HepG2 (cell line): ENCODE measurements at regions not wholly inside any gene's neighbourhood (a gene's known extent, or its start where the extent isn't known, plus 50 kb on each side); places are given as distances from the start of the nearest gene placed in this dataset.

ENCODE experiments used
- AFF4 ChIP-seq: sonication (generic); formaldehyde crosslinking; IDR thresholded peaks from 2 replicates; pipeline ENCODE4 v1.4.0; 2020; ENCODE audit warnings: missing genetic modification reagents
- AHDC1 ChIP-seq: sonication (generic); formaldehyde crosslinking; IDR thresholded peaks from 2 replicates; pipeline ENCODE4 v1.5.1; 2020; ENCODE audit warnings: mild to moderate bottlenecking, missing genetic modification reagents, borderline replicate concordance
- ATAD3A ChIP-seq: sonication (generic); formaldehyde crosslinking; IDR thresholded peaks from 2 replicates; pipeline ENCODE4 v1.4.0; 2020; ENCODE audit warnings: missing genetic modification reagents
- CREB3 ChIP-seq: sonication (generic); formaldehyde crosslinking; IDR thresholded peaks from 2 replicates; pipeline ENCODE4 v1.5.0; 2020; ENCODE audit warnings: missing genetic modification reagents
- DMAP1 ChIP-seq: IDR thresholded peaks from 2 replicates; pipeline ENCODE4 v1.6.1; 2016
- NFYB ChIP-seq: sonication (generic); formaldehyde crosslinking; IDR thresholded peaks from 2 replicates; pipeline ENCODE4 v1.4.0; 2020; ENCODE audit warnings: missing genetic modification reagents
- TF ChIP-seq, protein P1 (sequence below): sonication (generic); formaldehyde crosslinking; conservative IDR thresholded peaks from 2 replicates; pipeline ENCODE4 v1.4.0; 2020; ENCODE audit warnings: mild to moderate bottlenecking, missing genetic modification reagents, moderate library complexity
- TF ChIP-seq, protein P2 (sequence below): IDR thresholded peaks from 2 replicates; pipeline ENCODE4 v1.6.1; 2016; ENCODE audit warnings: missing compliant biosample characterization, missing genetic modification reagents, borderline replicate concordance

- TF ChIP-seq, protein P1, sequence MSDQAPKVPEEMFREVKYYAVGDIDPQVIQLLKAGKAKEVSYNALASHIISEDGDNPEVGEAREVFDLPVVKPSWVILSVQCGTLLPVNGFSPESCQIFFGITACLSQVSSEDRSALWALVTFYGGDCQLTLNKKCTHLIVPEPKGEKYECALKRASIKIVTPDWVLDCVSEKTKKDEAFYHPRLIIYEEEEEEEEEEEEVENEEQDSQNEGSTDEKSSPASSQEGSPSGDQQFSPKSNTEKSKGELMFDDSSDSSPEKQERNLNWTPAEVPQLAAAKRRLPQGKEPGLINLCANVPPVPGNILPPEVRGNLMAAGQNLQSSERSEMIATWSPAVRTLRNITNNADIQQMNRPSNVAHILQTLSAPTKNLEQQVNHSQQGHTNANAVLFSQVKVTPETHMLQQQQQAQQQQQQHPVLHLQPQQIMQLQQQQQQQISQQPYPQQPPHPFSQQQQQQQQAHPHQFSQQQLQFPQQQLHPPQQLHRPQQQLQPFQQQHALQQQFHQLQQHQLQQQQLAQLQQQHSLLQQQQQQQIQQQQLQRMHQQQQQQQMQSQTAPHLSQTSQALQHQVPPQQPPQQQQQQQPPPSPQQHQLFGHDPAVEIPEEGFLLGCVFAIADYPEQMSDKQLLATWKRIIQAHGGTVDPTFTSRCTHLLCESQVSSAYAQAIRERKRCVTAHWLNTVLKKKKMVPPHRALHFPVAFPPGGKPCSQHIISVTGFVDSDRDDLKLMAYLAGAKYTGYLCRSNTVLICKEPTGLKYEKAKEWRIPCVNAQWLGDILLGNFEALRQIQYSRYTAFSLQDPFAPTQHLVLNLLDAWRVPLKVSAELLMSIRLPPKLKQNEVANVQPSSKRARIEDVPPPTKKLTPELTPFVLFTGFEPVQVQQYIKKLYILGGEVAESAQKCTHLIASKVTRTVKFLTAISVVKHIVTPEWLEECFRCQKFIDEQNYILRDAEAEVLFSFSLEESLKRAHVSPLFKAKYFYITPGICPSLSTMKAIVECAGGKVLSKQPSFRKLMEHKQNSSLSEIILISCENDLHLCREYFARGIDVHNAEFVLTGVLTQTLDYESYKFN (CRISPR knock-in tag): no peak
- TF ChIP-seq ATAD3A: no peak
- TF ChIP-seq AHDC1 (CRISPR knock-in tag): no peak
- TF ChIP-seq CREB3: no peak
- no peak for TF ChIP-seq AFF4
- no peak for TF ChIP-seq DMAP1
- no peak for TF ChIP-seq NFYB (CRISPR knock-in tag)
- TF ChIP-seq, protein P2, sequence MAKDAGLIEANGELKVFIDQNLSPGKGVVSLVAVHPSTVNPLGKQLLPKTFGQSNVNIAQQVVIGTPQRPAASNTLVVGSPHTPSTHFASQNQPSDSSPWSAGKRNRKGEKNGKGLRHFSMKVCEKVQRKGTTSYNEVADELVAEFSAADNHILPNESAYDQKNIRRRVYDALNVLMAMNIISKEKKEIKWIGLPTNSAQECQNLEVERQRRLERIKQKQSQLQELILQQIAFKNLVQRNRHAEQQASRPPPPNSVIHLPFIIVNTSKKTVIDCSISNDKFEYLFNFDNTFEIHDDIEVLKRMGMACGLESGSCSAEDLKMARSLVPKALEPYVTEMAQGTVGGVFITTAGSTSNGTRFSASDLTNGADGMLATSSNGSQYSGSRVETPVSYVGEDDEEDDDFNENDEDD: no peak
Observed at GRCh38 chr7:8363407-8364015, 69.9 kb upstream of the NXPH1 start (continued).
